ENCODE measurements at regions not wholly inside any gene's neighbourhood (a gene's known extent, or its start where the extent isn't known, plus 50 kb on each side); places are given as distances from the start of the nearest gene placed in this dataset.

DNA sequence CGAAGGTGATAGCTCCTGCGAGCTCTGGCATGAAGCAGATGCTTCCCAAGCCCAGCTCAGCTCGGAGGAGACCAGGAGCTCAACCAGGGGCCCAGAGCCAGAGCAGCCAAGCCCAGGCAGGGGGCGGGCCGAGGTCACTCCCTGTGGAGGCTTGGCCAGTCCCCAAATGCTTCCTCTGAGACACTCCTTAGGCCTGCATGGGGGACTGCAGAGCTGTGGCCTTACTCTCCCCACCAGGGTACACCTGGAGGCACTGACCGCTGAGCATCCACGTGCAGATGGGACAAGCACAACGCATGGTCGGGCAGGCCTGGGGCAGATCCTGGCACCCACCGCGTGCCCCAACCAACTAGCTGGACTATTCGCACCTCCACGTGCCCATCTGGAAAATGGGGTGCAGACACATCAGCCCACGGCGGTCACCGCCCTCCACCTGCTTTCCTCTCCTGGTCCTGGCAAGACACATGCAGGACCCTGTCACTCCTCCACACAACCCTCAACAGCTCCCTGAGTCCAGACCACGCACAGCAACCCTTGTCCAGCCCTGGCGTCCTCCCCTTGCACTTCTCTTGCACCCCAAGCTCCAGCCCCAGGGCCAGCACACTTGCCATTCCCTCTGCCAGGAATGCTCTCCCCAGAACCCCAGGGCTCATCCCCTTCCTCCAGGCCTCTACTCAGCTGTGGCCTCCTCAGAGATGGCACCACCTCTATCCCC is 164.7 kb upstream of the IQSEC1 start:
- H3K4me3 ChIP-seq: no peak overlapping the region
- H3K27ac ChIP-seq (ENCODE audit: extremely low read depth, low read depth, low read length): no peak overlapping the region
- no TSS peak for BruUV-seq (replicated peaks)
- 2% methylated on average over 18 of the region's 18 CpGs for WGBS (ENCODE audit: insufficient coverage, low coverage, missing lambda C conversion rate)
- H3K4me1 ChIP-seq (replicated peaks in 1 of 2; ENCODE audit: control insufficient read depth in 2 of 2, insufficient read depth in 2 of 2, low read length in 2 of 2): peaks cover 10 to 22% of the 10 kb centered on the region in 2 experiments; a peak in 4 of 5 replicates
- no peak overlapping the region for H3K9ac ChIP-seq (ENCODE audit: insufficient read depth in 1 of 2, low read depth in 2 of 2, low read length in 2 of 2)
- no peaks in the 10 kb centered on the region for H3K79me2 ChIP-seq (ENCODE audit: control insufficient read depth, insufficient read depth, low read length)
- no peak overlapping the region for H3K4me2 ChIP-seq (ENCODE audit: insufficient read depth, low read length)
- intact Hi-C loops (cut with micrococcal nuclease) (no loop called here), in situ Hi-C loops (cut with MboI) (no loop called here)
- H4K20me1 ChIP-seq (replicated peaks; ENCODE audit: control insufficient read depth, insufficient read depth, low read length): peaks cover 40% of the 10 kb centered on the region
- no peak overlapping the region for H2AFZ ChIP-seq (ENCODE audit: low read depth, low read length)
- ChIA-PET POLR2A (interaction anchor here (0.6 to 1.7 kb wide), 4 partner anchors 8 to 84 kb away, joined by 3 to 7 read pairs (median 4); no protein-coding TSS in a partner anchor), CTCF (ENCODE audit: low intra/inter-chr PET ratio) (no interaction called here)
- FAIRE-seq: no peak
- H3K9me1 ChIP-seq (ENCODE audit: control insufficient read depth, insufficient read depth, low read length): peaks cover 3% of the 10 kb centered on the region
- TF ChIP-seq ZFX (CRISPR knock-in tag; IDR thresholded peaks at IDR 0.05) (no peak), JUND (IDR thresholded peaks at IDR 0.05; ENCODE audit: borderline replicate concordance, low read depth, low read length) (no peak), JUND (tag; IDR thresholded peaks at IDR 0.05; ENCODE audit: borderline replicate concordance, low read depth, low read length) (no peak), THAP7 (CRISPR knock-in tag; IDR thresholded peaks at IDR 0.05) (no peak), NR4A1 (CRISPR knock-in tag; IDR thresholded peaks at IDR 0.05) (no peak), NR4A1 (tag; IDR thresholded peaks at IDR 0.05) (no peak), XRCC5 (IDR thresholded peaks at IDR 0.05; ENCODE audit: low read depth, low read length) (no peak)
- peaks cover 57 to 91% of the 10 kb centered on the region in 2 experiments for H3K27me3 ChIP-seq (ENCODE audit: control insufficient read depth in 2 of 2, insufficient read depth in 2 of 2, low read length in 2 of 2)
- H3K9me3 ChIP-seq (replicated peaks; ENCODE audit: control insufficient read depth, insufficient read depth, low read depth, low read length): no peaks in the 10 kb centered on the region
- DNase-seq (ENCODE audit: extremely low read depth in 1 of 4, low spot score in 3 of 4): no peak
- H3K36me3 ChIP-seq (ENCODE audit: control insufficient read depth, insufficient read depth, low read length): no peaks in the 10 kb centered on the region
- no peak for ATAC-seq

All from K562 (cell line).